HFF-Myc (cell line): ENCODE measurements at regions not wholly inside any gene's neighbourhood (a gene's known extent, or its start where the extent isn't known, plus 50 kb on each side); places are given as distances from the start of the nearest gene placed in this dataset.

Source experiments
- DNase-seq: peaks from one replicate; pipeline ENCODE4 v3.0.0-alpha.2; 2011; ENCODE audit warnings: low read depth; ENCODE audit errors: extremely low read depth
- H3K4me3 ChIP-seq: replicated peaks from 2 replicates; pipeline ENCODE4 v1.5.1; 2011; ENCODE audit warnings: low read depth, mild to moderate bottlenecking, control low read depth, low read length
- CTCF ChIP-seq: IDR thresholded peaks from 2 replicates; pipeline ENCODE4 v1.5.1; 2012; ENCODE audit warnings: mild to moderate bottlenecking, low read depth, low read length, control low read depth; ENCODE audit errors: missing control alignments

- no peak for TF ChIP-seq CTCF
- H3K4me3 ChIP-seq, result no peak overlapping the region
- no peak for DNase-seq
These were observed 60.3 kb downstream of the AVPR1A start for GRCh38 chr12:63090716-63091115.

- TF ChIP-seq CTCF, result no peak
- H3K4me3 ChIP-seq, result no peak overlapping the region
- DNase-seq, result no peak
These were observed 64.7 kb downstream of the AVPR1A start for GRCh38 chr12:63086149-63086915.

- DNase-seq, result no peak
- H3K4me3 ChIP-seq, result no peak overlapping the region
- no peak for TF ChIP-seq CTCF
These were observed 65.9 kb downstream of the AVPR1A start for GRCh38 chr12:63085120-63085519.

- H3K4me3 ChIP-seq, result no peak overlapping the region
- no peak for DNase-seq
- no peak for TF ChIP-seq CTCF
These were observed 66.5 kb downstream of the AVPR1A start for GRCh38 chr12:63084501-63084900.

GRCh38 chr12:63083046-63083445 lies 68.0 kb downstream of the AVPR1A start:
- no peak for TF ChIP-seq CTCF
- no peak overlapping the region for H3K4me3 ChIP-seq
- DNase-seq, result no peak

GRCh38 chr12:63079791-63080502 lies 71.1 kb downstream of the AVPR1A start:
- no peak for TF ChIP-seq CTCF
- H3K4me3 ChIP-seq, result no peak overlapping the region
- DNase-seq, result no peak
